Coronary artery (tissue), 2 donors: ENCODE measurements at regions not wholly inside any gene's neighbourhood (a gene's known extent, or its start where the extent isn't known, plus 50 kb on each side); places are given as distances from the start of the nearest gene placed in this dataset.

Experiments used
- DNase-seq: peaks from one replicate; pipeline ENCODE4 v3.0.0-alpha.2; 2017; ENCODE audit warnings: low spot score
- H3K27ac ChIP-seq, 2 donors: fragments of 200-600 bp; sonication (generic); one replicate each; pipeline ENCODE4 v1.5.1; 2016 to 2019
- H3K4me3 ChIP-seq: fragments of 200-600 bp; sonication (generic); 2 replicates; pipeline ENCODE4 v1.5.1; 2016; ENCODE audit warnings: mild to moderate bottlenecking, moderate library complexity
- TF ChIP-seq, protein P1 (sequence below): fragments of 200-600 bp; sonication (generic); IDR thresholded peaks from one replicate; pipeline ENCODE4 v1.5.1; 2019; ENCODE audit warnings: antibody characterized with exemption

DNA sequence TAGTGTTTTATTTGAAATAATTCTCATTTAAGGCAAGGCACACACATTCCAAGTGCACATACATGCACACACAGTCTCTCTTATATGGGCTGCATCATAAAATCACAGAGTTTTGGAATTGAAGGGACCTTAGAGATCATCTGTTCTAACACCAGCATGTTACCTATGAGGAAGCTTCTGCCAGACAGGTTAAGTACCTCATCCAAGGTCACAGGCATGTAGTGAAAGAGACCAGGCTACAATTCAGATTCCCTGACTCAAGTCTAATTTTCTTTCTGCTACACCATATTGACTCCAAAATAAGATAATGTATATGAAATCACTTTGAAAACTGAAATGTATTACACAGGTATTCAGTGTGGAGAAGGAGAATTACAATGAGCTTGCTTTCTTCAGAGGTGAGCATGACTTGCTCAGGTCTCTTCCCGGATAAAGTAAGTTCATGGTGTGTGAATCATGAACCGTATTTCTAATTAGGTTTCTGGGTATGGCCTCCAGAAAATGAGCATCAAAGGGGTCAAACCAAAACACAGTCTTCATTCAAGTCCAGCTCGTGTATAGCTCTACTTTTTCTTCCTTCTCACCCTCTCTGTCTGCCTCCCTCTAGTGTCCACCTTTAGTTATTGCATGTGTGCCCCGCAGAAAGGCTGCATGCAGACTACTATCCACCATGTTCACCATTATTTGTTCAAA, 411.9 kb downstream of the FUT8 start:
- TF ChIP-seq, protein P1, sequence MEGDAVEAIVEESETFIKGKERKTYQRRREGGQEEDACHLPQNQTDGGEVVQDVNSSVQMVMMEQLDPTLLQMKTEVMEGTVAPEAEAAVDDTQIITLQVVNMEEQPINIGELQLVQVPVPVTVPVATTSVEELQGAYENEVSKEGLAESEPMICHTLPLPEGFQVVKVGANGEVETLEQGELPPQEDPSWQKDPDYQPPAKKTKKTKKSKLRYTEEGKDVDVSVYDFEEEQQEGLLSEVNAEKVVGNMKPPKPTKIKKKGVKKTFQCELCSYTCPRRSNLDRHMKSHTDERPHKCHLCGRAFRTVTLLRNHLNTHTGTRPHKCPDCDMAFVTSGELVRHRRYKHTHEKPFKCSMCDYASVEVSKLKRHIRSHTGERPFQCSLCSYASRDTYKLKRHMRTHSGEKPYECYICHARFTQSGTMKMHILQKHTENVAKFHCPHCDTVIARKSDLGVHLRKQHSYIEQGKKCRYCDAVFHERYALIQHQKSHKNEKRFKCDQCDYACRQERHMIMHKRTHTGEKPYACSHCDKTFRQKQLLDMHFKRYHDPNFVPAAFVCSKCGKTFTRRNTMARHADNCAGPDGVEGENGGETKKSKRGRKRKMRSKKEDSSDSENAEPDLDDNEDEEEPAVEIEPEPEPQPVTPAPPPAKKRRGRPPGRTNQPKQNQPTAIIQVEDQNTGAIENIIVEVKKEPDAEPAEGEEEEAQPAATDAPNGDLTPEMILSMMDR = peak; percentile 72
- H3K4me3 ChIP-seq = no peak overlapping the region
- no peak overlapping the region for H3K27ac ChIP-seq
- no peak for DNase-seq

DNA sequence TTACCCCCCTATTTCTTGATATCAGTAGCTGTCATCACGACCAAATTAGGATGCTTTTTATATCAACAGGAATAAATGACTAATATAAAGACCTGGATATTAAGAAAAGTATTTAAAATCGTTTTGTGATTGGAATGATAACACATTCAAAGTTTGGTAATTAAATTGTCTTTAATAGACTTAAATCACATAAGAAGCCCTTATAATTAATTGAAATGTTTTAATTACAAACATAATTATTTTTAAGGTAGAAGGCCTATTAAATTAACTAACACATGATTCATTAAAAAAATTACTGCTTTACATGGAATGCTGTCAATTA, 412.4 kb downstream of the FUT8 start:
- TF ChIP-seq, protein P1 = no peak
- Histone ChIP-seq H3K27ac (no peak overlapping the region), H3K4me3 (no peak overlapping the region)
- DNase-seq = no peak

DNA sequence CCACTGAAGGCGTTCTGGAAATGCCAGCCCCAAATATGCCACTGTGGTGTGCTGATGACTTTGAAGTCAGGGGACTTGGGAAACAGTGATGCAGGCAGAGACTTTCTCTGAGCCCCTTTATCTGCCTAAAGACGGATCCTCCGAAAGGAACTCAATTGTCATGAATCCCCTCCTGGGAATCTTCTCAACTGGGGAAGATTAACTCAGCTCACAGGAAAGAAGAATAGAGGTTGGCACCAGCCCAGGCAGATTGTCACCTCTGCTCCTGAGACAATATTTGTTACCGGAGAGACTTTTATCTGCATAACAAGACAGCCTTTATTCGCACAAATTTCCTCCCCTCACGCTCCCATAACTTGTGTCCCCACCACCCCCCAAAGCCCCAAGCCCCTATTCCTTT, 414.4 kb downstream of the FUT8 start:
- Histone ChIP-seq H3K4me3 (no peak overlapping the region), H3K27ac (no peak overlapping the region)
- TF ChIP-seq, protein P1 = no peak
- DNase-seq = no peak

DNA sequence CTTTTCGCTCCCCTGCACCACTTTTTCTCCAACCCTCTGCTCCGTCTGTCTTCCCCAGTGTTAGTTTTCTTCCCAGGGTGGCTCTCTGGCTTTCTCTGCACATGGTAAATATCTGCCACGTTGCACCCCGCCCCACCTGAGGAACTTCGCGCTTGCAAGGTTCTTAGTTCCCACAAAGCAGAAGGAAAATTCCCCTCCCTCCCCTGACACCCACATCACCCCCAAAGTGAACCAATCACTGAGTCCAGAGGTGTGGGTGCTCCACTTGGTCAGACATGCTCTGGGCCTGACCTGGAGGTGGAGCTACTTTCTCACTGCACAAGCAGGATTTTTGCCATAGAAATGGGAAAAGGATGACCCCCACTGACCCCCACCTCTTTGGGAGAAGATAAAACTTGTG, 415.0 kb downstream of the FUT8 start:
- DNase-seq = no peak
- H3K4me3 ChIP-seq = no peak overlapping the region
- no peak overlapping the region for H3K27ac ChIP-seq
- TF ChIP-seq, protein P1 = no peak

DNA sequence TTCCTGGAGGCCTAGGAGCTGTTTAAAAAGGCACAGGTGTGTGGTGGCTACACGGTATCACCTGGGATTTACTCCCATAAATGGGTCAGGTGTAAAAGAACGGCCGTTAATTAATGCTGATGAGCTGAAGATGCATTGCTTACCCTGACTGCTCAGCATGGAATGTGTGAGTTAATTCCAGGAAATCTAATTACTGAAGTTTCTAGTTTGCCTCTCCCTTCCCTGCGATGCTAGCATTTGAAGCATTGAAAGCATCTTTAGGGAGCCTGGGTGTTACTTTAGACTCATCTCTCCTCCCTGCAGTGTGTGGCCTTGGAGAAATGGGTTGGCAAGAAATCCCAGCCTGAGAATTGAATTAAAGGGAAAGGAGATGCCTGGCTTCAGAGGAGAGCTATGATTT, 415.9 kb downstream of the FUT8 start:
- H3K27ac ChIP-seq = no peak overlapping the region
- TF ChIP-seq, protein P1 = no peak
- no peak for DNase-seq

DNA sequence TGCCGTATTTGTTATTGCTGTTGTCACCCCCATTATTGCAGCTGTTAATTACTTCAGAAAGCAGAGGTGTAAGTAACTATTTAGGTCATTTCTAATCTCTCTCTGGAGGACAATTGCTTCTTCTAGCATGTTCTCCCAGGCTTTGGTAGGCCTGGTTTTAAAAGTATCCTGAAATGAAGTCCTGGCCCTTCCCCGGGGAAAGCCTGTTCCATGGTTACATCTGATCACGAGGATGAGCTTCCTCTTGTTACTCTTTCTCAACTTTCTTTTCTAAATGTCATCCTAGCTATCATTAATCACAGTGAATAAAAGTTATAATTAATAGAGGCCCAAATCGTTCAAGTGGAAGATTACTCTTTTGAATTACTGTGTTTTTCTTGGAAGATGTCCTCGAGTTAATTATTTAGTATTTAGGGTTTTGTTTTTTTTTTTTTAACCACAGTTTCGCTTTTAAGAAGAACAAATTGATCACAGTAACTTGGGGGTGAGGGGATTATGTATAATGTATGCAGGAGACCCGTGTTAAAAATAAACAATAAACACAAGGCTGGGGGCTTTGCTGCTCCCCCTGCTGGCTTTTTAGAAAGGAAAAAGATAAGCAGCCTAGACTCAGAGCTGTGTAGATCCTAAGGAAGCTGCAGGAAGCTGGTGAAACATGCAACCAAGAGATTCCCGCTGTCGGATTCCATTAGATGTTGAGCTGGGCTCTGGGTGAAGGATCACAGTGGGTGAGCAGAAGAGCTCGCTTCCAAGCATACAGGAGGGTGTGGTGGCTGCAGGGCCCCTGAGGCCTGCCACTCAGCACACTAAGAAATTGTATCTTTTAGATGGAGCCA, 420.1 kb downstream of the FUT8 start:
- no peak for DNase-seq
- no peak overlapping the region for H3K4me3 ChIP-seq
- TF ChIP-seq, protein P1 = no peak
- no peak overlapping the region for H3K27ac ChIP-seq

More for the DNA sequence above, 415.9 kb downstream of the FUT8 start:
- H3K4me3 ChIP-seq = no peak overlapping the region
